22Rv1 (cell line): ENCODE measurements at regions not wholly inside any gene's neighbourhood (a gene's known extent, or its start where the extent isn't known, plus 50 kb on each side); places are given as distances from the start of the nearest gene placed in this dataset.

Experiments
- H3K27ac ChIP-seq: fragments of 450-650 bp; 2 replicates; pipeline ENCODE4 v1.5.1; 2017
- ZFX ChIP-seq: fragments of 450-650 bp; IDR thresholded peaks from 2 replicates; pipeline ENCODE4 v1.6.1; 2017; ENCODE audit warnings: antibody characterized with exemption, borderline replicate concordance
- TF ChIP-seq, protein P1 (sequence below): fragments of 450-650 bp; IDR thresholded peaks from 2 replicates; pipeline ENCODE4 v1.5.1; 2017; ENCODE audit warnings: mild to moderate bottlenecking

- H3K27ac ChIP-seq = no peak overlapping the region
- TF ChIP-seq, protein P1, sequence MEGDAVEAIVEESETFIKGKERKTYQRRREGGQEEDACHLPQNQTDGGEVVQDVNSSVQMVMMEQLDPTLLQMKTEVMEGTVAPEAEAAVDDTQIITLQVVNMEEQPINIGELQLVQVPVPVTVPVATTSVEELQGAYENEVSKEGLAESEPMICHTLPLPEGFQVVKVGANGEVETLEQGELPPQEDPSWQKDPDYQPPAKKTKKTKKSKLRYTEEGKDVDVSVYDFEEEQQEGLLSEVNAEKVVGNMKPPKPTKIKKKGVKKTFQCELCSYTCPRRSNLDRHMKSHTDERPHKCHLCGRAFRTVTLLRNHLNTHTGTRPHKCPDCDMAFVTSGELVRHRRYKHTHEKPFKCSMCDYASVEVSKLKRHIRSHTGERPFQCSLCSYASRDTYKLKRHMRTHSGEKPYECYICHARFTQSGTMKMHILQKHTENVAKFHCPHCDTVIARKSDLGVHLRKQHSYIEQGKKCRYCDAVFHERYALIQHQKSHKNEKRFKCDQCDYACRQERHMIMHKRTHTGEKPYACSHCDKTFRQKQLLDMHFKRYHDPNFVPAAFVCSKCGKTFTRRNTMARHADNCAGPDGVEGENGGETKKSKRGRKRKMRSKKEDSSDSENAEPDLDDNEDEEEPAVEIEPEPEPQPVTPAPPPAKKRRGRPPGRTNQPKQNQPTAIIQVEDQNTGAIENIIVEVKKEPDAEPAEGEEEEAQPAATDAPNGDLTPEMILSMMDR = no peak
- TF ChIP-seq ZFX = no peak
Measured at GRCh38 chr21:35896060-35896459, 164.3 kb downstream of the SETD4 start.

DNA sequence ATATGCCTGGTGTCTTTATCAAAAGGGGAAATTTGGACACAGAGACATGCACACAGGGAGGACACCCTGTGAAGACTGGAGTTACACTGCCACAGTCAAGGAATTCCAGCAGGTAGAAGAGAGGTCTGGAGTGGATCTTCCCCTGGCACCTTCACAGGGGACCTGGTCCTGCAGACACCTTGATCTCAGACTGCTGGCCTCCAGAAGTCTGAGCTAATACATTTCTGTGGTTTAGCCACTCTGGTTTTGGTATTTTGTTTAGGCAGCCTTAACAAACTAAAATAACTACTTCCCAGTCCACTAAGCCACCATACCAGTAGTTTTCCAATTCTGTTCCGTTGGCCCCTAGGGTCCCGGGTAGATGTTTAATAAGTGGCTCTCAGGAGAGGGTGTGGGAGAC lies 164.7 kb downstream of the SETD4 start:
- H3K27ac ChIP-seq = no peak overlapping the region
- no peak for TF ChIP-seq ZFX
- TF ChIP-seq, protein P1 = no peak

GRCh38 chr21:35893156-35893555 lies 167.2 kb downstream of the SETD4 start:
- TF ChIP-seq, protein P1 = no peak
- no peak for TF ChIP-seq ZFX
- H3K27ac ChIP-seq = no peak overlapping the region

GRCh38 chr21:35886887-35887286 lies 173.4 kb downstream of the SETD4 start:
- no peak overlapping the region for H3K27ac ChIP-seq
- TF ChIP-seq, protein P1 = no peak
- TF ChIP-seq ZFX = no peak

- no peak overlapping the region for H3K27ac ChIP-seq
- no peak for TF ChIP-seq ZFX
- TF ChIP-seq, protein P1 = no peak
Measured at GRCh38 chr21:35885942-35886541, 174.3 kb downstream of the SETD4 start.

GRCh38 chr21:35882791-35883240 lies 177.5 kb downstream of the SETD4 start:
- no peak overlapping the region for H3K27ac ChIP-seq

DNA sequence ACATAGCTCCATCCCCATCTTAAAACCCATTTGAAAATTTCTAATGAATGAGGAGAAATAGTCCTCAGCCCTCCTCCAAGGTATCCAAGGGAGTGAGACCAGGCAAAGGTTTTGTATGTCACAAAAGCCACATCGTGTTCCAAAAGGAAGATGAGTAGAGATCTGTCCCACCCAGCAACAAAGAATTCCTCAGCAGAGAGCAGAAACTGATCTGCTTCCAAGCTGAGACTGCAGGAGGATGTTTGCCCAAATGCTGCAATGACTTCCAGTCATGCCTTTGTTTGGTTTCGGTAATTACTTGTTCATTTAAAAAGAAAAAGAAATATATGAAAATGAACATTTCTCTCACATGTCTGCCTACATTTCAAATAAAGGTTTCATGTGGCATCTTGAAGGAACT lies 186.9 kb downstream of the SETD4 start:
- no peak overlapping the region for H3K27ac ChIP-seq
- TF ChIP-seq, protein P1 = no peak
- no peak for TF ChIP-seq ZFX

More at GRCh38 chr21:35882791-35883240, 177.5 kb downstream of the SETD4 start:
- TF ChIP-seq, protein P1 = no peak
- no peak for TF ChIP-seq ZFX
